Upper lobe of left lung (tissue), 6 donors: ENCODE measurements at regions not wholly inside any gene's neighbourhood (a gene's known extent, or its start where the extent isn't known, plus 50 kb on each side); places are given as distances from the start of the nearest gene placed in this dataset.

Experiments used
- ATAC-seq, 2 donors: fragments of 200-7000 bp; cut with Tn5 transposase; one replicate each; pipeline ENCODE4 v1.9.1; 2022; ENCODE audit warnings: mild to moderate bottlenecking in 2 of 2, moderate library complexity in 2 of 2; ENCODE audit not compliant: low FRiP score in 2 of 2
- DNase-seq, 2 donors: peaks; one replicate each; pipeline ENCODE4 v3.0.0-alpha.2; 2019 to 2020
- H3K27ac ChIP-seq, 4 donors: fragments of 200-600 bp; sonication (generic); one replicate each; pipeline ENCODE4 v1.5.1; 2016 to 2019
- H3K27me3 ChIP-seq, 4 donors: fragments of 200-600 bp; sonication (generic); one replicate each; pipeline ENCODE4 v1.5.1; 2017 to 2019
- H3K36me3 ChIP-seq, 4 donors: fragments of 200-600 bp; sonication (generic); one replicate each; pipeline ENCODE4 v1.5.1; 2016 to 2019
- H3K4me1 ChIP-seq, 4 donors: fragments of 200-600 bp; sonication (generic); one replicate each; pipeline ENCODE4 v1.5.1; 2018 to 2019
- H3K4me3 ChIP-seq, 4 donors: fragments of 200-600 bp; sonication (generic); one replicate each; pipeline ENCODE4 v1.5.1; 2017 to 2019; ENCODE audit warnings: mild to moderate bottlenecking in 2 of 4, moderate library complexity in 1 of 4
- H3K9me3 ChIP-seq, 4 donors: fragments of 200-600 bp; sonication (generic); one replicate each; pipeline ENCODE4 v1.5.1; 2018 to 2019
- CTCF ChIP-seq, 6 experiments: fragments of 450-650 bp in 4 of 6; fragments of 200-600 bp in 2 of 6; sonication (generic) in 2 of 6; IDR thresholded peaks; one replicate each; pipeline ENCODE4 v1.5.1; 2016 to 2019; ENCODE audit warnings: antibody characterized with exemption in 6 of 6
- EP300 ChIP-seq, 4 donors: sonication (generic); formaldehyde crosslinking; IDR thresholded peaks; one replicate each; pipeline ENCODE4 v1.5.1; 2017; ENCODE audit warnings: antibody characterized with exemption in 4 of 4, control low read depth in 2 of 4
- POLR2A ChIP-seq, 4 donors: fragments of 450-650 bp; IDR thresholded peaks; one replicate each; pipeline ENCODE4 v1.5.1; 2016 to 2017; ENCODE audit warnings: antibody characterized with exemption in 4 of 4, mild to moderate bottlenecking in 2 of 4
- POLR2AphosphoS5 ChIP-seq, 2 donors: sonication (generic); formaldehyde crosslinking; IDR thresholded peaks; one replicate each; pipeline ENCODE4 v1.5.1; 2017; ENCODE audit warnings: antibody characterized with exemption in 2 of 2
- WGBS, 2 donors: methylation state at CpG; one replicate each; pipeline ENCODE4 v1.1.5; 2017 to 2018; 5-methylcytosine and 5-hydroxymethylcytosine counted together
- donor health status: DM: no; HTN: no; CAD: no; lungs with moderate emphysema.
- donor health status: DM: no; HTN: yes; CAD: no; lungs with severe emphysema.

- Histone ChIP-seq H3K4me3 (no peak overlapping the region), H3K36me3 (no peaks in the 10 kb centered on the region), H3K9me3 (no peaks in the 10 kb centered on the region), H3K4me1 (no peaks in the 10 kb centered on the region), H3K27ac (no peak overlapping the region), H3K27me3 (no peaks in the 10 kb centered on the region)
- 81 to 88% methylated on average over 5 of the region's 5 CpGs for WGBS, 2 donors
- DNase-seq (no peak), ATAC-seq (no peak)
- no peak for TF ChIP-seq EP300 (IDR thresholded peaks at IDR 0.05)
- TF ChIP-seq POLR2AphosphoS5 (IDR thresholded peaks at IDR 0.05), result no peak
- TF ChIP-seq POLR2A (IDR thresholded peaks at IDR 0.05), result no peak
- TF ChIP-seq CTCF (IDR thresholded peaks at IDR 0.05), result no peak
These were observed 133.3 kb upstream of the NOL4 start for GRCh38 chr18:34357944-34358580.

GRCh38 chr18:34358923-34359322, 134.2 kb upstream of the NOL4 start:
- H3K4me3 ChIP-seq, result no peak overlapping the region
- H3K27me3 ChIP-seq, result no peaks in the 10 kb centered on the region
- H3K4me1 ChIP-seq, result no peaks in the 10 kb centered on the region
- no peaks in the 10 kb centered on the region for H3K9me3 ChIP-seq
- 80 to 86% methylated on average over 2 of the region's 2 CpGs for WGBS, 2 donors
- no peak overlapping the region for H3K27ac ChIP-seq
- no peak for DNase-seq
- no peak for ATAC-seq
- TF ChIP-seq EP300 (IDR thresholded peaks at IDR 0.05), result no peak
- TF ChIP-seq POLR2A (IDR thresholded peaks at IDR 0.05), result no peak
- TF ChIP-seq POLR2AphosphoS5 (IDR thresholded peaks at IDR 0.05), result no peak
- TF ChIP-seq CTCF (IDR thresholded peaks at IDR 0.05), result no peak
- no peaks in the 10 kb centered on the region for H3K36me3 ChIP-seq

GRCh38 chr18:34364699-34365098, 140.0 kb upstream of the NOL4 start:
- TF ChIP-seq CTCF (IDR thresholded peaks at IDR 0.05), result no peak
- TF ChIP-seq POLR2AphosphoS5 (IDR thresholded peaks at IDR 0.05), result no peak
- TF ChIP-seq POLR2A (IDR thresholded peaks at IDR 0.05), result no peak
- TF ChIP-seq EP300 (IDR thresholded peaks at IDR 0.05), result no peak
- Histone ChIP-seq H3K9me3 (no peaks in the 10 kb centered on the region), H3K36me3 (no peaks in the 10 kb centered on the region), H3K4me1 (no peaks in the 10 kb centered on the region), H3K27me3 (no peaks in the 10 kb centered on the region), H3K27ac (no peak overlapping the region), H3K4me3 (no peak overlapping the region)
- DNase-seq (no peak), ATAC-seq (no peak)
- WGBS, 2 donors, result 47 to 60% methylated on average over 1 of the region's 1 CpG

GRCh38 chr18:34370704-34371395, 146.1 kb upstream of the NOL4 start:
- ATAC-seq, result no peak
- TF ChIP-seq CTCF (IDR thresholded peaks at IDR 0.05) (no peak), POLR2AphosphoS5 (IDR thresholded peaks at IDR 0.05) (no peak), POLR2A (IDR thresholded peaks at IDR 0.05) (no peak), EP300 (IDR thresholded peaks at IDR 0.05) (no peak)

GRCh38 chr18:34380326-34380725, 155.6 kb upstream of the NOL4 start:
- WGBS, 2 donors, result 70 to 86% methylated on average over 1 of the region's 1 CpG
- ATAC-seq (no peak), DNase-seq (no peak)
- Histone ChIP-seq H3K27ac (no peak overlapping the region), H3K27me3 (no peaks in the 10 kb centered on the region), H3K9me3 (no peaks in the 10 kb centered on the region), H3K4me1 (no peaks in the 10 kb centered on the region), H3K4me3 (no peak overlapping the region), H3K36me3 (no peaks in the 10 kb centered on the region)
- TF ChIP-seq POLR2AphosphoS5 (IDR thresholded peaks at IDR 0.05), result no peak
- no peak for TF ChIP-seq EP300 (IDR thresholded peaks at IDR 0.05)
- TF ChIP-seq POLR2A (IDR thresholded peaks at IDR 0.05), result no peak
- no peak for TF ChIP-seq CTCF (IDR thresholded peaks at IDR 0.05)

More at GRCh38 chr18:34370704-34371395, 146.1 kb upstream of the NOL4 start:
- DNase-seq, result no peak
- Histone ChIP-seq H3K4me1 (no peaks in the 10 kb centered on the region), H3K36me3 (no peaks in the 10 kb centered on the region), H3K4me3 (no peak overlapping the region), H3K9me3 (no peaks in the 10 kb centered on the region), H3K27me3 (no peaks in the 10 kb centered on the region), H3K27ac (no peak overlapping the region)
- WGBS, 2 donors, result 63% methylated on average over 3 of the region's 3 CpGs
